PC-9 (cell line): ENCODE measurements at regions not wholly inside any gene's neighbourhood (a gene's known extent, or its start where the extent isn't known, plus 50 kb on each side); places are given as distances from the start of the nearest gene placed in this dataset.

ENCODE experiments used
- BruUV-seq: library from RNA; stranded (reverse); fragments of 400-500 nt; replicated peaks from 2 replicates; lab custom pipeline; 2021; lab: Mats Ljungman, UMichigan
- CTCF ChIA-PET: fragments of 300-600 bp; sonication (Branson Sonifier 250); formaldehyde crosslinking; loops from one replicate; lab custom pipeline; 2022; ENCODE audit warnings: antibody characterized with exemption; lab: Charles Lee
- POLR2A ChIA-PET: fragments of 300-600 bp; sonication (Branson Sonifier 250); formaldehyde crosslinking; loops from one replicate; lab custom pipeline; 2022; ENCODE audit warnings: antibody characterized with exemption; ENCODE audit not compliant: unreplicated experiment; lab: Charles Lee
- DNase-seq, 2 experiments: peaks; one replicate each; pipeline versions ENCODE4 v3.0.0 to v3.0.0-alpha.2; 2015 to 2022; ENCODE audit warnings: mixed read lengths in 1 of 2
- H2AFZ ChIP-seq: fragments of 200-600 bp; sonication (generic); 2 replicates; pipeline ENCODE4 v1.8.1; 2017; ENCODE audit warnings: antibody characterized with exemption
- H3F3A ChIP-seq: fragments of 200-600 bp; sonication (generic); 2 replicates; pipeline ENCODE4 v1.8.1; 2017; ENCODE audit warnings: antibody characterized with exemption, mild to moderate bottlenecking, low read depth; ENCODE audit not compliant: insufficient read depth
- H3K27ac ChIP-seq: fragments of 200-600 bp; sonication (generic); 2 replicates; pipeline ENCODE4 v1.6.1; 2016; ENCODE audit warnings: mixed run types
- H3K27me3 ChIP-seq: fragments of 200-600 bp; sonication (generic); 2 replicates; pipeline ENCODE4 v1.6.1; 2016; ENCODE audit warnings: low read depth, mixed run types; ENCODE audit not compliant: insufficient read depth
- H3K36me3 ChIP-seq: fragments of 200-600 bp; sonication (generic); 2 replicates; pipeline ENCODE4 v1.6.1; 2016; ENCODE audit warnings: low read depth, mixed run types
- H3K4me1 ChIP-seq: fragments of 200-600 bp; sonication (generic); replicated peaks from 2 replicates; pipeline ENCODE4 v1.6.1; 2016; ENCODE audit warnings: mixed run types; ENCODE audit not compliant: insufficient read depth
- H3K4me2 ChIP-seq: fragments of 200-600 bp; sonication (generic); 2 replicates; pipeline ENCODE4 v1.6.1; 2017; ENCODE audit warnings: mixed run types
- H3K4me3 ChIP-seq: fragments of 200-600 bp; sonication (generic); 2 replicates; pipeline ENCODE4 v1.6.1; 2016; ENCODE audit warnings: mixed run types
- H3K79me2 ChIP-seq: fragments of 200-600 bp; sonication (generic); 2 replicates; pipeline ENCODE4 v1.6.1; 2017; ENCODE audit warnings: low read depth, mixed run types
- H3K9me2 ChIP-seq: fragments of 200-600 bp; sonication (generic); 2 replicates; pipeline ENCODE4 v1.8.1; 2017; ENCODE audit warnings: mild to moderate bottlenecking; ENCODE audit not compliant: insufficient read depth
- H3K9me3 ChIP-seq: fragments of 200-600 bp; sonication (generic); 2 replicates; pipeline ENCODE4 v1.8.1; 2016; ENCODE audit warnings: low read depth; ENCODE audit not compliant: insufficient read depth
- H4K20me1 ChIP-seq: fragments of 200-600 bp; sonication (generic); 2 replicates; pipeline ENCODE4 v1.8.1; 2017; ENCODE audit not compliant: insufficient read depth
- EZH2 ChIP-seq: fragments of 200-600 bp; sonication (generic); IDR thresholded peaks from 2 replicates; pipeline ENCODE4 v1.8.0; 2017; ENCODE audit warnings: antibody characterized with exemption, low read depth
- intact Hi-C: fragments of 100-400 bp; cut with micrococcal nuclease; formaldehyde crosslinking; loops from one replicate; pipeline ENCODE4 v1.10.0; 2022; ENCODE audit not compliant: unreplicated experiment
- TF ChIP-seq, protein P1 (sequence below): fragments of 200-600 bp; sonication (generic); conservative IDR thresholded peaks from 2 replicates; pipeline ENCODE4 v1.6.1; 2017; ENCODE audit warnings: mixed run types, antibody characterized with exemption, mild to moderate bottlenecking, moderate library complexity

DNA sequence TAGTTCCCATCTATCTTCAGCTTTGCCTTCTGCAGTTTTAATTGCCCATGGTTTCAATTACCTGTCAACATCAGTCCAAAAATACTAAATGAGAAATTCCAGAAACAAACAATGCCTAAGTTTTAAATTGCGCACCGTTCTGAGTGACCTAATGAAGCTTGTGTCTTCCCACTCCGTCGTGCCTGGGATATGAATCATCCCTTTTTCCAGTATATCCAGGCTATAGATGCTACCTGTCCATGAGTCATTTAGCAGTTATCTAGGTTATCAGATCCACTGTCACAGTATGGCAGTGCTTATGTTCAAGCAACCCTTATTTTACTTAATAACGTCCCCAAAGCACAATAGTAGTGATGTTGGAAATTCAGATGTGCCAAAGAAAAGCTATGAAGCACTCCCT lies 363.6 kb upstream of the FAM241A start:
- H3K4me2 ChIP-seq = peak overlapping the region; percentile 9
- intact Hi-C loops = loop anchor here (5.0 kb wide), 1 partner anchor 139 kb away; no protein-coding TSS in a partner anchor
- DNase-seq = peak; percentile 40 to 56
- H3K4me3 ChIP-seq = no peak overlapping the region
- ChIA-PET POLR2A (interaction anchor here (0.6 kb wide), 1 partner anchor 8 kb away, joined by 4 read pairs; no protein-coding TSS in a partner anchor), CTCF (no interaction called here)
- TF ChIP-seq, protein P1, sequence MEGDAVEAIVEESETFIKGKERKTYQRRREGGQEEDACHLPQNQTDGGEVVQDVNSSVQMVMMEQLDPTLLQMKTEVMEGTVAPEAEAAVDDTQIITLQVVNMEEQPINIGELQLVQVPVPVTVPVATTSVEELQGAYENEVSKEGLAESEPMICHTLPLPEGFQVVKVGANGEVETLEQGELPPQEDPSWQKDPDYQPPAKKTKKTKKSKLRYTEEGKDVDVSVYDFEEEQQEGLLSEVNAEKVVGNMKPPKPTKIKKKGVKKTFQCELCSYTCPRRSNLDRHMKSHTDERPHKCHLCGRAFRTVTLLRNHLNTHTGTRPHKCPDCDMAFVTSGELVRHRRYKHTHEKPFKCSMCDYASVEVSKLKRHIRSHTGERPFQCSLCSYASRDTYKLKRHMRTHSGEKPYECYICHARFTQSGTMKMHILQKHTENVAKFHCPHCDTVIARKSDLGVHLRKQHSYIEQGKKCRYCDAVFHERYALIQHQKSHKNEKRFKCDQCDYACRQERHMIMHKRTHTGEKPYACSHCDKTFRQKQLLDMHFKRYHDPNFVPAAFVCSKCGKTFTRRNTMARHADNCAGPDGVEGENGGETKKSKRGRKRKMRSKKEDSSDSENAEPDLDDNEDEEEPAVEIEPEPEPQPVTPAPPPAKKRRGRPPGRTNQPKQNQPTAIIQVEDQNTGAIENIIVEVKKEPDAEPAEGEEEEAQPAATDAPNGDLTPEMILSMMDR = no peak
- no peak for TF ChIP-seq EZH2
- no peaks in the 10 kb centered on the region for H3K79me2 ChIP-seq
- no peaks in the 10 kb centered on the region for H3K27me3 ChIP-seq
- BruUV-seq = no TSS peak
- peaks cover 18% of the 10 kb centered on the region for H3K4me1 ChIP-seq
- H3K27ac ChIP-seq = no peak overlapping the region
- H2AFZ ChIP-seq = no peak overlapping the region
- H3F3A ChIP-seq = peaks cover 8% of the 10 kb centered on the region; the same call in 1 of the 2 replicates
- no peaks in the 10 kb centered on the region for H3K9me2 ChIP-seq
- no peaks in the 10 kb centered on the region for H4K20me1 ChIP-seq
- H3K36me3 ChIP-seq = no peaks in the 10 kb centered on the region
- no peaks in the 10 kb centered on the region for H3K9me3 ChIP-seq

DNA sequence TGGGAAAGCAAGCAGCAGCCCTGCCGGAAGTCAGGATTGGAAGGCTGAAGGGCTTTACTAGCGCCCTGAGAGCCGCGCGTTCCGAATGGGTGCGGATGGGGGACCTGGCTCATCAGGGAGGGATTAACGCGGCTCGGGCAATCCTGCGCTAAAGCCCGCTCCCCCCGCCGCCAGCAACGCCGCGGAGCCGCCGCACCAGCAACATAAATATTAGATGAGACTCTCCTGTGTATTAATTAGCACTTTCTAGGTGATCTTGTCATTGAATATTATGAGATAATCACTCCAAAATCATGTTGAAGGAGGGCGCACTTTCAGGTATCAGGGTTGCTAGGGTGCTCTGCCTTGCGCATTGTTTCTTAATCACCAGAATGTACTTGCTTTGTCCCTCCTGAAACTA lies 357.2 kb upstream of the FAM241A start:
- TF ChIP-seq, protein P1 = no peak
- TF ChIP-seq EZH2 = no peak
- Histone ChIP-seq H2AFZ (no peak overlapping the region), H3F3A (no peaks in the 10 kb centered on the region), H3K9me3 (no peaks in the 10 kb centered on the region), H3K4me1 (no peaks in the 10 kb centered on the region), H3K36me3 (no peaks in the 10 kb centered on the region), H4K20me1 (no peaks in the 10 kb centered on the region), H3K9me2 (no peaks in the 10 kb centered on the region), H3K27me3 (no peaks in the 10 kb centered on the region), H3K4me3 (no peak overlapping the region), H3K79me2 (no peaks in the 10 kb centered on the region), H3K4me2 (no peak overlapping the region), H3K27ac (no peak overlapping the region)
- DNase-seq = no peak
- ChIA-PET POLR2A (no interaction called here), CTCF (no interaction called here)
- intact Hi-C loops = no loop called here
- no TSS peak for BruUV-seq

DNA sequence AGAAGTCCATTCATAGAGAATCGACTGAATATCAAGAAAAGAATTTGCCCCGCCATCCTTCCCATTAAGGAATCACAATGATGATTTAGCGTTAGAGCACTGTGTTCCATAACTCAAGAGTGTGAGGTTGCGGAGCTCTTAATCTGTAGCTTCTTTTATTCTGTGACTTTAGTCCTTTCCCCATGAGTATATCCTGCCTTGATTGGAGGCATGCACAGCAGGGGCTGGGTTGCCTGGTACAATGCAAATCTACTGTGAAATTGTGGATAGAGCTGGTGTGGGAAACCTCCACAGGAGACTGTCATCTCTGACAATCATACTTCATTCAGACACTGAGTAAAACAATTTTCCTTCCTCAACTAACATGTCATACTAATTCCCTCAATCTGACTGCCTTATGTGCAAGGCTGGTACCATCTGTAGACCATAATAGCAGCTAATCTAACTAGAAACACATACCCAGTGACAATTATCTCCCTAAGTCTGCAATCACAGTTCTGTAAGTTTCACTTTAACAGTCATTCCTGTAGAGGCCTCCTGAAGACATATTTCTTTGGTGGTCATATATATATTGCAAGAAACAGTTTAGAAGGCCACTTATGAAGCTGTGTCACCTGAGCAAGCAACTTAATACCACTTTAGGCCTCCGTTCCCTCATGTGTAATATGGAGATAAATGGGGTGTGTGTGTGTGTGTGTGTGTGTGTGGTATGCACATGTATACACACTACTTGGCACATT lies 355.2 kb upstream of the FAM241A start:
- Histone ChIP-seq H3K4me2 (no peak overlapping the region), H3K79me2 (no peaks in the 10 kb centered on the region), H3K27ac (no peak overlapping the region), H4K20me1 (no peaks in the 10 kb centered on the region), H3K36me3 (no peaks in the 10 kb centered on the region), H3K9me2 (no peaks in the 10 kb centered on the region), H3K4me1 (no peaks in the 10 kb centered on the region), H3K9me3 (no peaks in the 10 kb centered on the region), H3K27me3 (no peaks in the 10 kb centered on the region), H3K4me3 (no peak overlapping the region), H2AFZ (no peak overlapping the region), H3F3A (no peaks in the 10 kb centered on the region)
- ChIA-PET POLR2A (no interaction called here), CTCF (no interaction called here)
- no peak for DNase-seq
- TF ChIP-seq, protein P1 = no peak
- no peak for TF ChIP-seq EZH2
- intact Hi-C loops = no loop called here
- no TSS peak for BruUV-seq
